KOPT-K1 (cell line): ENCODE measurements at regions not wholly inside any gene's neighbourhood (a gene's known extent, or its start where the extent isn't known, plus 50 kb on each side); places are given as distances from the start of the nearest gene placed in this dataset.

ENCODE experiments used
- H3K27ac ChIP-seq: fragments of 200-600 bp; sonication (generic); 2 replicates; pipeline ENCODE4 v1.5.1; 2016; ENCODE audit warnings: antibody characterized with exemption, mild to moderate bottlenecking, low read depth, low read length; ENCODE audit not compliant: poor library complexity, severe bottlenecking
- H3K36me3 ChIP-seq: fragments of 200-600 bp; sonication (generic); 2 replicates; pipeline ENCODE4 v1.5.1; 2017; ENCODE audit warnings: antibody characterized with exemption, mild to moderate bottlenecking, low read length, moderate library complexity; ENCODE audit not compliant: insufficient read depth
- H3K9me3 ChIP-seq: fragments of 200-600 bp; sonication (generic); 2 replicates; pipeline ENCODE4 v1.5.1; 2017; ENCODE audit warnings: antibody characterized with exemption, low read length, mild to moderate bottlenecking; ENCODE audit not compliant: insufficient read depth, poor library complexity, severe bottlenecking

DNA sequence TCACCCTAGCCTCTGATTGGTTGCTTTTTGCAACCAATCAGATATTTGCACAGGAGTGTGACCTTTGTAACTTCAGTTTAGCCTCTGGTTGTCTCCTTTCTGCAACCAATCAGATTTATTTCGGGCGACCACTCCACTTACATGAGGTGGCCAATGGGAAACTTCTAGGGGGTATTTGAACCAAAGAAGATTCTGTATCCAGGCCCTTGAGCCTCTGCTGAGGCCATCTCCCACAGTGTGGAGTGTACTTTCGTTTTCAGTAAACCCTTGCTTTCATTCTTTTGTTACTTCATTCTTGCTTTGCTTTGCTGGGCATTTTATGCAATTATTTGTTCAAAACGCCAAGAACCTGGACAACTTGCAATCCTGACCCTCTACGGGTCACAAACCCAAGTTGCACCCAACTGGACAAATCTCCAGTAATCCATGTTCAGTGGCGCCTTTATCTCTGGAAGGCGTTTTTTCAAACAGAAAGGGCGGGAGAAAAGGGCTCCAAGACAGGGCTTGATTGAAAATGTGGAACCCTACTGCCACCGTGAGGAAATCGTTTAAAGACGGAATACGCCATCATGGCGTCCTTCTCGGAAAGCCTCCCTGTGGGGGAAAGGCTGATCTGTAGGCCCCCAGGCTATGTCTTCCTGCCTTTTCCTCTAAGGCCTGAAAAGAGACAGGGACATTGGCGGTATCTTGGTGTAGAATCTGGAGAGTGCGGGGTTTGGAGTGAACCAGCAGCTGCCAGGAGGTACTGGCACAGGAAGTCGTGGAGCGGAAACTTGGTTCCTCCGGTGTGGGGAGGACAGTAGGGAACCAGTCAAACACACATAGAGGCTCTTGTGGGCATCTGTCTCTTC is 184.6 kb downstream of the OR13H1 start:
- Histone ChIP-seq H3K9me3 (no peaks in the 10 kb centered on the region), H3K27ac (no peak overlapping the region), H3K36me3 (no peaks in the 10 kb centered on the region)

DNA sequence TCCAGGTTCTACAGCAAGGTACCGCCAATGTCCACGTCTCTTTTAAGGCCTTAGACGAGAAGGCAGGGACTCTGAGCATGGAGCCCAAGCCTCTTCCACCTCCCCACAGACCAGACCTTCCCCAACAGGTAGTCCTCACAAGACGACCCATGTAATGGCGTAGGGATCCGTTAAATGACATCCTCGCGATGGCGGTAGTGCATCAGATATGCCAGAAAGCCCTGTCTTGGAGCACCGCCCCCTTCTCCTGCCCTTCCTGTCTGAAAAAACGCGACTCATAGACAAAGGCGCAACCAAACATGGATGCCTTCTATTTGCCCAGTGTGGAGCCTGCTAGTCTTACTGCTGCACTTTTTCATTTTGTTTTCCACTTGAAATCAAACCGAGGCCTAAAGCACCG is 185.4 kb downstream of the OR13H1 start:
- no peaks in the 10 kb centered on the region for H3K36me3 ChIP-seq
- H3K9me3 ChIP-seq: no peaks in the 10 kb centered on the region
- H3K27ac ChIP-seq: no peak overlapping the region

DNA sequence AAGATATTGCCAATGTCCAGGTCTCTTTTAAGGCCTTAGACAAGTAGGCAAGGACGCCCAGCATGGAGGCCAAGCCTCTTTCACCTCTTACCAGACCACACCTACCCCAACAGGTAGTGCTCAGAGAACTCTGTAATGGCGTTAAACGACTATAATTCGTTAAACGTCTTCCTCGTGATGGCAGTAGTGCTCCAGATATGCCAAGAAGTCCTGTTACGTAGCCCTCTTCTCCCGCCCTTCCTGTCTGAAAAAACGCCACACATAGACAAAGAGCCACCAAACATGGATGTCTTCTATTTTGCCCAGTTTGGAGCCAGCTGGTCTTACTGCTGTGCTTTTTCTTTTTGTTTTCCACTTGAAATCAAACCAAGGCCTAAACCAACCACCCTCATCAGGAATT is 190.7 kb downstream of the OR13H1 start:
- Histone ChIP-seq H3K27ac (no peak overlapping the region), H3K36me3 (no peaks in the 10 kb centered on the region), H3K9me3 (no peaks in the 10 kb centered on the region)

DNA sequence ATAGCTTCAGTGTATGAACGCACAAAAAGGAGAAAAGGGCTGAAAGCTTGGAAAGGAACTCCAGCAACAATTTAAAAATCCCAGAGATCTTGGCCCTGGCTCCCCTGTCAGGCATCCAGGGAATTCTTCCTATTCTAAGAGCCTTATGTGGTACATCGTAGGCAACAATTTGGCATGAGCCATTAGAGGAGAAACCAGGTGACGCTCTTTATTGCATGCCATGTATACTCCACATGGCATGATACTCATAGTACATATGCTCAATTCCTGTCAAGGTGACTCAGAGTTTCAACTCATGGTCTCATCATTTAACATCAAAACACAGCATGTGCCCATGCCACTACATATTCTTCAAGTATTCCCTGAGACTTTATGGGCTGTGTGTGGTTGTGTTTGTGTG is 191.3 kb downstream of the OR13H1 start:
- no peaks in the 10 kb centered on the region for H3K36me3 ChIP-seq
- no peak overlapping the region for H3K27ac ChIP-seq
- no peaks in the 10 kb centered on the region for H3K9me3 ChIP-seq

DNA sequence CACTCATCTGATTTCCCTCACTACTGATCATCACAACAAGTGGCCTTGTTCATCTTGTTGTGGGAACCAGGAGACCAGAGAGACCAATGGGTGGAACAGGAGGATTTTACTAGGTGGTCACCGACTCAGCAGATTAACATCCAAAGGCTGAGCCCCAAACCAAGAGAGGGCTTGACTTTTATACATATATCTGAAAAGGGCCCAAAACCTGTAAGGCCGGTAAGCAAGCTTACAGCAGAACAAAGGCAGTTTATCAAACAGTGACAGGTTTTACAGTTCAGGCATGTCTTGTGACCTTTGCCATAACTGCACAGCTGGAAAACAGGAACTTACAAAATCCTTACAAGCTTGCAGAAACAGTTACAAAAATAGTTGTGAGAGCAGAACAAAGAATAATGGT is 195.9 kb downstream of the OR13H1 start:
- no peaks in the 10 kb centered on the region for H3K36me3 ChIP-seq
- H3K9me3 ChIP-seq: no peaks in the 10 kb centered on the region
- H3K27ac ChIP-seq: no peak overlapping the region

DNA sequence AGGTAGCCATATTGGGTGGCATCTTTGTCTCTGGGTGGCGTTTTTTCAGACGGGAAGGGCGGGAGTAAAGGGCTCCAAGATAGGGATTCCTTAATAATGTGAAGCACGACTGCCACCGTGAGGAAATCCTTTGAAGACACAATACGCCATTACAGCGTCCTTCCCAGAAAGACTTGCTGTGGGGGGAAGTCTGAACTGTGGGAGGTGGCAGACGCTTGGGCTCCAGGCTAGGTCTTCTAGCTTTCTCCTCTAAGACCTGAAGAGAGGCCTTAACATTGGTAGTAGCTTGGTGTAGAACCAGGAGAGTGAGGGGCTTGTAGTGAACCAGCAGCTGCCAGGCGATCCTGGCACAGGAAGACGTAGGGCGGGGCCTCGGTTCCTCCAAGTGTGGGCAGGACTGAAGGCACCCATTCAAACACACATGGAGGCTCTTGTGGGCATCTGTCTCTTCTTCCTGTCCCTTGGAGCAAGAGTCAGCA is 197.3 kb downstream of the OR13H1 start:
- no peaks in the 10 kb centered on the region for H3K36me3 ChIP-seq
- no peak overlapping the region for H3K27ac ChIP-seq
- no peaks in the 10 kb centered on the region for H3K9me3 ChIP-seq

DNA sequence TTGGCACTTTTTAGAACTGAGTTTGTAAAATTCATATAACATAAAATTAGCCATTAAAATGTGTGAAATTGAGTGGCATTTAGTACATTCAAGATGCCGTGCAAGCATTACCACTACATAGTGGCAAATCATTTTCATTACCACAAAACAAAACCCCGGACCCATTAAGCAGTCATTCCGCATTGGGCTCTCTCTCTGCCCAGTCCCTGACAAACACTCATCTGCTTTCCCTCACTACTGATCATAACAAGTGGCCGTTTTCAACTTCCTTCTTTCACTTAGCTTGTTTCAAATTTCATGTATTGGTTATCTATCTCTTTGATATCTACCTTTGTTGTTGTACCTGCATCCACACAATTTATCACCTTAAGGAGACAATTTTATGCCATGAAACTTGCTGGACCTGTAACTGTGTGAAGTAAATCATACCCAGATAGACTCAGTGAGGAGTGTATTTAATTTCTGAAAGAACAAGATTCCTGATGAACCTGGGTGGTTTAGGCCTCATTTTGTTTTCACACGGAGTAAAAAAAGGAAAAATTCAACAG is 202.1 kb downstream of the OR13H1 start:
- no peaks in the 10 kb centered on the region for H3K9me3 ChIP-seq
- H3K27ac ChIP-seq: no peak overlapping the region
- H3K36me3 ChIP-seq: no peaks in the 10 kb centered on the region

DNA sequence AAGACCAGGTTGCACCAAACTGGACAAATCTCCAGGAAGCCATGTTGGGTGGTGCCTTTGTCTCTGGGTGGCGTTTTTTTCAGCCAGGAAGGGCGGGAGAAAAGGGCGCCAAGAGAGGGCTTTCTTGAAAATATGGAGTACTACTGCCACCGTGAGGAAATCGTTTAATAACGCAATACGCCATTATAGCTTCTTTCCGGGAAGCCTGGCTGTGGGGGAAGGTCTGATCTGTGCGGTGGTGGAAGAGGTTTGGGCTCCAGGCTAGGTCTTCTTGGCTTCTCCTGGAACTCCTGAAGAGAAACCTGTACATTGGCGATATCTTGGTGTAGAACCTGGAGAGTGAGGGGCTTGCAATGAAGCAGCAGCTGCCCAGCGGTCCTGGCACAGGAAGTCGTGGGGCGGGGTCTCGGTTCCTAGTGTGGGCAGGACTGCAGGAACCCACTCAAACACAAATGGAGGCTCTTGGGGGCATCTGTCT is 202.7 kb downstream of the OR13H1 start:
- Histone ChIP-seq H3K9me3 (no peaks in the 10 kb centered on the region), H3K36me3 (no peaks in the 10 kb centered on the region), H3K27ac (no peak overlapping the region)

DNA sequence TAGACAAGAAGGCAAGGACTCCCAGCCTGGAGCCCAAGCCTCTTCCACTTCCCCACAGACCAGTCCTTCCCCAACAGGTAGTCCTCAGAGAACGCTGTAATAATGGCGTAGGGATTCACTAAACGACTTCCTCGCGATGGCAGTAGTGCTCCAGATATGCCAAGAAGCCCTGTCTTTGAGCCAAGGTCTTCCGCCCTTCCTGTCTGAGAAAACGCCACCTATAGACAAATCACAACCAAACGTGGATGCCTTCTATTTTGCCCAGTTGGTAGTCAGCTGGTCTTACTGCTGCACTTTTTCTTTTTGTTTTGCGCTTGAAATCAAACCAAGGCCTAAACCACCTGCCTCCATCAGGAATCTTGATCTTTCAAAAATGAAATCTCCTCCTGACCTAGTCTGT is 203.3 kb downstream of the OR13H1 start:
- no peaks in the 10 kb centered on the region for H3K36me3 ChIP-seq
- no peak overlapping the region for H3K27ac ChIP-seq
- H3K9me3 ChIP-seq: no peaks in the 10 kb centered on the region

DNA sequence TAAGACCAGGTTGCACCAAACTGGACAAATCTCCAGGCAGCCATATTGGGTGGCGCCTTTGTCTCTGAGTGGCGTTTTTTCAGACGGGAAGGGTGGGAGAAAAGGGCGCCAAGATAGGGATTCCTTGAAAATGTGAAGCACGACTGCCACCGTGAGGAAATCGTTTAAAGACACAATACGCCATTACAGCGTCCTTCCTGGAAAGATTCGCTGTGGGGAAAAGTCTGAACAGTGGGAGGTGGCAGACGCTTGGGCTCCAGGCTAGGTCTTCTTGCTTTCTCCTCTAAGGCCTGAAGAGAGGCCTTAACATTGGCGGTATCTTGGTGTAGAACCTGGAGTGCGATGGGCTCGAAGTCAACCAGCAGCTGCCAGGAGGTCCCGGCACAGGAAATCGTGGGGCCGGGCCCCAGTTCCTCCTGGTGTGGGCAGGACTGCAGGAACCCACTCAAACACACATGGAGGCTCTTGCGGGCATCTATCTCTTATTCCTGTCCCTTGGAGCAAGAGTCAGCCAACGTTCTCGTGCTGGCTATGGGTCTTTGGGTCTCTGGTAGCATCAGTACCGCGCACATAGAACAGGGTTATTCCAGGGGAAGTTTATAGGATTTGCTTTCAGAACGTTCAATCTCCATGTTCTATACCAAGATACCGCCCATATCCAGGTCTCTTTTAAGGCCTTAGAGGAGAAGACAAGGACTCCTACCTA is 208.8 kb downstream of the OR13H1 start:
- Histone ChIP-seq H3K9me3 (no peaks in the 10 kb centered on the region), H3K27ac (no peak overlapping the region), H3K36me3 (no peaks in the 10 kb centered on the region)

DNA sequence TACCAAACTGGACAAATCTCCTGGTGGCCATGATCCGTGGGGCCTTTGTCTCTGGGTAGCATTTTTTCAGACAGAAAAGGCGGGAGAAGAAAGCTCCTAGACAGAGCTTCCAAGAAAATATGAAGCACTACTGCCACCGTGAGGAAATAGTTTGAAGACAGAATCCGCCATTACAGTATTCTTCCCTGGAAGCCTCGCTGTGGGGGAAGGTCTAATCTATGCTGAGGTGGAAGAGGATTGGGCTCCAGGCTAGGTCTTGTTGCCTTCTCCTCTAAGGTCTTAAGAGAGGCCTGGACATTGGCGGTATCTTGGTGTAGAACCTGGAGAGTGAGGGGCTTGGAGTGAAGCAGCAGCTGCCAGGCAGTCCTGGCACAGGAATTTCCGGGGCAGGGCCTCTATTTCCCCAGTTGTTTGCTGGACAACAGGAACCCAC is 218.9 kb downstream of the OR13H1 start:
- Histone ChIP-seq H3K27ac (no peak overlapping the region), H3K9me3 (no peaks in the 10 kb centered on the region), H3K36me3 (no peaks in the 10 kb centered on the region)

DNA sequence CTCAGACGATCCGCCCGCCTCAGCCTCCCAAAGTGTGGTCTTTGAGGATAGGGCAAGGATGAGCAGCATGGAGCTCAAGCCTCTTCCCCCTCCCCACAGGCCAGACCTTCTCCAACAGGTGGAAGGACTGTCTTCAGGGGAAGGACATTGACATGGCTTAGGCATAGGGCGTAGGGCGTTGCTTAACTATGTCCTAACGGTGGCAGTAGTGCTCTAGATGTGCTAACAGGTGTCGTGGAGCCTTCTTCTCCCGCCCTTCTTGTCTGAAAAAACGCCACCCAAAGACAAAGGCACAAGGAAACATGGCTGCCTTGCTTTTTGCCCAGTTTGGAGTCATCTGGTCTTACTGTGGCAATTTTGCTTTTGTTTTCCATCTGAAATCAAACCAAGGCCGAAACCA is 219.8 kb downstream of the OR13H1 start:
- Histone ChIP-seq H3K36me3 (no peaks in the 10 kb centered on the region), H3K9me3 (no peaks in the 10 kb centered on the region), H3K27ac (no peak overlapping the region)

DNA sequence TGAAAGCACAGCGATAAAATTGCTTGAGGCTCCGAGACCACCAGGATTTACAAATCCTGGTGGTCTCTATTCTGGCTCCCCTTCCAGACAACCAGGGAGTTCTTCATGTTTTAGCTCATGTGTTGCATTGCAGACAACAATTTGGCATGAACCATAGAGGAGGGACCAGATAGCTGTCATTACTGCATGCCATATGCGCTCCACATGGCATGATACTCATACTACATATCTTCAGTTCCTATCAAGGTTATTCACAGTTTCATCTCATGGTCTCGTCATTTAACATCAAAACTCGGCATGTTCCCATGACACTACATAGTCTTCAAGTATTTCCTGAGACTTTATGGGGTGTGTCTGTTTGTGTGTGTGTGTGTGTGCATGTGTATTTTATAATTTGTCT is 220.3 kb downstream of the OR13H1 start:
- Histone ChIP-seq H3K36me3 (no peaks in the 10 kb centered on the region), H3K27ac (no peak overlapping the region), H3K9me3 (no peaks in the 10 kb centered on the region)

DNA sequence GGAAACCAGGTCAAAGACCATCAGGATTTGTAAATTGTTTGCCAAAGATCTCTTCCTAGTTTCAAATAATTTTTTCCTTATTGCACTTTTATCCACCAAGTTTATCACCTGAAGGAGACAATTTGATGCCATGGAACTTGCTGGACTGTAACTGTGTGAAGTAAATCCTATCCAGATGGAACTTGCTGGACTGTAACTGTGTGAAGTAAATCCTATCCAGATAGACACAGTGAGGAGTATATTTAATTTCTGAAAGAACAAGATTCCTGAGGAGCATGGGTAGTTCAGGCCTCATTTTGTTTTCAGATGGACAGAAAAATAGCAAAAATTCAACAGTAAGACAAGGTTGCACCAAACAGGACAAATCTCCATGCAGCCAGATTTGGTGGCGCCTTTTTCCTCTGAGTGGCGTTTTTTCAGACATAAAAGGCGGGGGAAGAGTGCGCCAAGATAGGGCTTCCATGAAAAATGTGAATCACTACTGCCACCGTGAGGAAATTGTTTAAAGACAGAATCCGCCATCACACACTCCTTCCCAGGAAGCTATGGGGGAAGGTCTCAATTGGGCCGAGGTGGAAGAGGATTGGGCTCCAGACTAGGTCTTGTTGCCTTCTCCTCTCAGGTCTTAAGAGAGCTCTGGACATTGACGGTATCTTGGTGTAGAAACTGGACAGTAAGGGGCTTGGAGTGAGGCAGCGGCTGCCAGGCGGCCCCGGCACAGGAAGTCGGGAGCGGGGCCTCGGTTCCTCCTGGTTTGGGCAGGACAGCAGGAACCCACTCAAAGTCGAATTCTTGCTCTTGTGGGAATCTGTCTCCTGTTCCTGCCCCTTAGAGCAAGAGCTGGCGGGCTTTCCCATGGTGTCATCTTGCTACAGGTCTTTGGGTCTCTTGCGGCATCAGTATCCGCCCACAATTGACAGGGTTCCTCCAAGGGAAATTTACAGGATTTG is 234.7 kb downstream of the OR13H1 start:
- H3K9me3 ChIP-seq: no peaks in the 10 kb centered on the region
- H3K36me3 ChIP-seq: no peaks in the 10 kb centered on the region
- H3K27ac ChIP-seq: no peak overlapping the region
